ENCODE measurements at regions not wholly inside any gene's neighbourhood (a gene's known extent, or its start where the extent isn't known, plus 50 kb on each side); places are given as distances from the start of the nearest gene placed in this dataset.
A peak's percentile ranks its signal among the peaks of the same experiment; 100 is the strongest.

DNA sequence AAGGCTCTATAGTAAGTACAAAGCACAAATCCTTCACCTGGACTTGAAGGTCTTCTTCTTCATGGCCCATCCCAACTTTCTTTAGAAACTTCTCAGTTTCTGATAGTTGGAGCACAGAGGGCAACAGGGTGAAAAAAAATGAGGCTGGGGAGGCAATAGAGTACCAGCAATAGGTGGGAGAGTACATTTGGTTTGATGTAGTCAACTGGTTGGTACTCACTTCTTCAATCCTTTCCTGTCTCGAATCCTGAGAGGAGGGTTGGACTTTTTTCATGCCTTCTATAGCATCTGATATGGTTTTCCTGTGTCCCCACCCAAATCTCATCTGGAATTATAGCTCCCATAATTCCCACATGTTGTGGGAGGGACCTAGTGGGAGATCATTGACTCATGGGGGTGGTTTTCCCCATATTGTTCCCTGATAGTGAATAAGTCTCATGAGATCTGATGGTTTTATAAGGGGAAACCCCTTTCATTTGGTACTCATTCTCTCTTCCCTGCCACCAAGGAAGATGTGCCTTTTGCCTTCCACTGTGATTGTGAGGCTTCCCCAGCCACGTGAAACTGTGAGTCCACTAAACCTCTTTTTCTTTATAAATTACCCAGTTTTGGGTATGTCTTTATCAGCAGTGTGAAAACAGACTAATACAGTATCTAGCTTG, 75.9 kb upstream of the LCLAT1 start:
- Mint-ChIP-seq H3K27ac (peak overlapping the region; percentile 78), H3K27me3 (no peaks in the 10 kb centered on the region), H3K4me1 (ENCODE audit: low read depth) (peaks cover 53% of the 10 kb centered on the region), H3K9me3 (no peaks in the 10 kb centered on the region), H3K4me3 (no peak overlapping the region), H3K36me3 (ENCODE audit: low read depth) (no peaks in the 10 kb centered on the region)
- no peak for DNase-seq

- H3K36me3 Mint-ChIP-seq (ENCODE audit: low read depth) = no peaks in the 10 kb centered on the region
- peaks cover 46% of the 10 kb centered on the region for H3K4me1 Mint-ChIP-seq (ENCODE audit: low read depth)
- H3K27me3 Mint-ChIP-seq = no peaks in the 10 kb centered on the region
- no peaks in the 10 kb centered on the region for H3K9me3 Mint-ChIP-seq
- H3K4me3 Mint-ChIP-seq = no peak overlapping the region
- DNase-seq = no peak
- peak overlapping the region; percentile 78 for H3K27ac Mint-ChIP-seq
These were observed 75.2 kb upstream of the LCLAT1 start for GRCh38 chr2:30371772-30372373.

DNA sequence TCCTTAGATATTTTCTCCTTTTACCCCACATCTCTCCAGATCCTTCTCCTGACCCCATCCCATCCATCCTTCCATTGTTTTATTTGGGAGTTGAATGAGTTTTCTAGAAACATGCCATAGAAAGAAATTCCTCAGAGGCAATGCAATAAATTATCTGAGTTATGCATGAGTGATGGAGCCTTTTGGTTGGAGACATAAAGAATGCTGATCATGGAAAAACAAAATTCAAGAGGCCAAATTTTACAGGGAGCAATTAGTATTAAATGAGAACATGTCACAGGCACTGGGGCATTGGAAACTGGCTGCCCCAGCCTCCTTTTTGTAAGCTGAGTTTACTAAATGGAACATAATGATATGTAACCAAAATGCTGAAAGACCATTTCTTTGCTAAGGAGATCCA, 74.2 kb upstream of the LCLAT1 start:
- Mint-ChIP-seq H3K27ac (peak overlapping the region; percentile 78), H3K9me3 (no peaks in the 10 kb centered on the region), H3K4me1 (ENCODE audit: low read depth) (peaks cover 42% of the 10 kb centered on the region), H3K4me3 (no peak overlapping the region), H3K27me3 (no peaks in the 10 kb centered on the region), H3K36me3 (ENCODE audit: low read depth) (no peaks in the 10 kb centered on the region)
- DNase-seq = no peak

GRCh38 chr2:30373881-30374302, 73.2 kb upstream of the LCLAT1 start:
- H3K4me3 Mint-ChIP-seq = no peak overlapping the region
- H3K27ac Mint-ChIP-seq = peak overlapping the region; percentile 70
- peaks cover 42% of the 10 kb centered on the region for H3K4me1 Mint-ChIP-seq (ENCODE audit: low read depth)
- peak; percentile 47 for DNase-seq
- no peaks in the 10 kb centered on the region for H3K9me3 Mint-ChIP-seq
- H3K27me3 Mint-ChIP-seq = no peaks in the 10 kb centered on the region
- H3K36me3 Mint-ChIP-seq (ENCODE audit: low read depth) = no peaks in the 10 kb centered on the region

- peaks cover 42% of the 10 kb centered on the region for H3K4me1 Mint-ChIP-seq (ENCODE audit: low read depth)
- H3K9me3 Mint-ChIP-seq = no peaks in the 10 kb centered on the region
- H3K4me3 Mint-ChIP-seq = no peak overlapping the region
- no peaks in the 10 kb centered on the region for H3K36me3 Mint-ChIP-seq (ENCODE audit: low read depth)
- peak overlapping the region; percentile 28 for H3K27ac Mint-ChIP-seq
- no peak for DNase-seq
- H3K27me3 Mint-ChIP-seq = no peaks in the 10 kb centered on the region
These were observed 72.7 kb upstream of the LCLAT1 start for GRCh38 chr2:30374380-30374779.

DNA sequence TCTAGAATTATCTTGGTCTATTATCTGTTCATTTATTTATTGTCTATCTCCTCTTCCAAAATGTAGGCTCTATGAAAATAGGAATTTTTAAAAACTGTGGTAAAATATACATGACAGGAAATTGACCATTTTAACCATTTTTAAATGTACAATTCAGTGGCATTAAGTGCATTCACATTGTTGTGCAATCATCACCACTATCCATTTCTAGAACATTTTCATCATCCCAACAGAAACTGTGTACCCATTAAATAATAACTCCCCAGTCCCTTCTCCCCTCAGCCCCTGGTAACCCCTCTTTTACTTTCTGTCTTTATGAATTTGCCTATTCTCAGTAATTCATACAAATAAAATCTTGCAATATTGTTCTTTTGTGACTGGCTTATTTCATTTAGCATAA, 71.1 kb upstream of the LCLAT1 start:
- H3K4me1 Mint-ChIP-seq (ENCODE audit: low read depth) = peaks cover 37% of the 10 kb centered on the region
- no peak for DNase-seq
- no peaks in the 10 kb centered on the region for H3K36me3 Mint-ChIP-seq (ENCODE audit: low read depth)
- H3K27me3 Mint-ChIP-seq = no peaks in the 10 kb centered on the region
- no peak overlapping the region for H3K4me3 Mint-ChIP-seq
- H3K9me3 Mint-ChIP-seq = no peaks in the 10 kb centered on the region
- H3K27ac Mint-ChIP-seq = no peak overlapping the region

DNA sequence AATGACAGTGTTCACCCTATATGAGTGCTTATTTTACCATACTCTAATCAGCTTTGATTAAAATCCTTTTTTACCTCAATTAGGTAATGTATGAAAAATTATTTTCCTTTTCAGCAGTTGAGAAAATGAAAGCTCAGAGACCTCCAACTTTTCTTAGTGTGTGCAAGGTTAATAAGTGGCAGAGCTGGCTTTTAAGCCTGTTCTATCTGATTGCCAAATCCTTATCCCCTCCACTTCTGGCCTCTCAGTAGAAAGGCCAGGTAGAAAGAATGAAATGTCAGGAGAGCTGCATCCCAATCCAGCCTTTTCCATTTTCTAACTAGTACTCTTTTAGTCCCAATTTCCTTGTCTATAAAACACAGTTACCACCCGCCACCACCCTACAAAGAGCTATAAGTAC, 67.6 kb upstream of the LCLAT1 start:
- no peak overlapping the region for H3K27ac Mint-ChIP-seq
- H3K4me1 Mint-ChIP-seq (ENCODE audit: low read depth) = peaks cover 5% of the 10 kb centered on the region
- DNase-seq = no peak
- H3K9me3 Mint-ChIP-seq = no peaks in the 10 kb centered on the region
- no peaks in the 10 kb centered on the region for H3K27me3 Mint-ChIP-seq
- no peak overlapping the region for H3K4me3 Mint-ChIP-seq
- H3K36me3 Mint-ChIP-seq (ENCODE audit: low read depth) = no peaks in the 10 kb centered on the region

- H3K4me1 Mint-ChIP-seq (ENCODE audit: low read depth) = no peaks in the 10 kb centered on the region
- no peaks in the 10 kb centered on the region for H3K9me3 Mint-ChIP-seq
- H3K4me3 Mint-ChIP-seq = no peak overlapping the region
- H3K36me3 Mint-ChIP-seq (ENCODE audit: low read depth) = no peaks in the 10 kb centered on the region
- H3K27ac Mint-ChIP-seq = no peak overlapping the region
- no peak for DNase-seq
- H3K27me3 Mint-ChIP-seq = no peaks in the 10 kb centered on the region
These were observed 66.2 kb upstream of the LCLAT1 start for GRCh38 chr2:30380824-30381223.

GRCh38 chr2:30382162-30382783, 64.8 kb upstream of the LCLAT1 start:
- Mint-ChIP-seq H3K27me3 (no peaks in the 10 kb centered on the region), H3K4me3 (no peak overlapping the region), H3K4me1 (ENCODE audit: low read depth) (no peaks in the 10 kb centered on the region), H3K9me3 (no peaks in the 10 kb centered on the region), H3K27ac (no peak overlapping the region), H3K36me3 (ENCODE audit: low read depth) (no peaks in the 10 kb centered on the region)
- DNase-seq = no peak

GRCh38 chr2:30382995-30383394, 64.1 kb upstream of the LCLAT1 start:
- no peak overlapping the region for H3K27ac Mint-ChIP-seq
- no peaks in the 10 kb centered on the region for H3K36me3 Mint-ChIP-seq (ENCODE audit: low read depth)
- H3K4me3 Mint-ChIP-seq = no peak overlapping the region

GRCh38 chr2:30385327-30385726, 61.7 kb upstream of the LCLAT1 start:
- no peak for DNase-seq
- Mint-ChIP-seq H3K27me3 (no peaks in the 10 kb centered on the region), H3K9me3 (no peaks in the 10 kb centered on the region), H3K36me3 (ENCODE audit: low read depth) (no peaks in the 10 kb centered on the region), H3K4me1 (ENCODE audit: low read depth) (peaks cover 4% of the 10 kb centered on the region), H3K4me3 (no peak overlapping the region), H3K27ac (no peak overlapping the region)

More at GRCh38 chr2:30382995-30383394, 64.1 kb upstream of the LCLAT1 start:
- H3K27me3 Mint-ChIP-seq = no peaks in the 10 kb centered on the region
- DNase-seq = no peak
- no peaks in the 10 kb centered on the region for H3K4me1 Mint-ChIP-seq (ENCODE audit: low read depth)
- no peaks in the 10 kb centered on the region for H3K9me3 Mint-ChIP-seq

DNA sequence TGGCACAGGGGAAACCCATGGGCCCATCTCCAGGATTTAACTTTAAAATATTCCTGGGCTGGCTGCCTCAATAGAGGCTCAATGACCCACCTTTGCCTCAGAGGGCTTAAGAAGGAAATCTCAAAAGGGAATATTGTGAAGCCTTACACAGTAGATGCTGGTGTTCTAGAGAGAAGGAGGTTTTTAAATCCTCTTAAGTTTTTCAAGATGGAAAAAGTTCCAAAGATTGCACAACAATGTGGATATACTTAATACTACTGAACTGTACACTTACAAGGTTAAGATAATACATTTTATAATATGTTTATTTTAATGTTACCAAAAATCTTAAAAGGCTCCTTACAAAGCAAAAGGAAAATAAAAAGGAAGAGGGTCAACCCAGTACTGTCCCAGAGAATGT, 54.9 kb upstream of the LCLAT1 start:
- Mint-ChIP-seq H3K9me3 (no peaks in the 10 kb centered on the region), H3K27me3 (no peaks in the 10 kb centered on the region), H3K36me3 (ENCODE audit: low read depth) (no peaks in the 10 kb centered on the region), H3K4me3 (no peak overlapping the region), H3K27ac (no peak overlapping the region), H3K4me1 (ENCODE audit: low read depth) (peaks cover 4% of the 10 kb centered on the region)
- DNase-seq = no peak

GRCh38 chr2:30393510-30393909, 53.5 kb upstream of the LCLAT1 start:
- no peak for DNase-seq
- no peaks in the 10 kb centered on the region for H3K36me3 Mint-ChIP-seq (ENCODE audit: low read depth)
- H3K9me3 Mint-ChIP-seq = no peaks in the 10 kb centered on the region
- H3K27ac Mint-ChIP-seq = no peak overlapping the region
- H3K4me3 Mint-ChIP-seq = no peak overlapping the region
- peaks cover 5% of the 10 kb centered on the region for H3K4me1 Mint-ChIP-seq (ENCODE audit: low read depth)
- no peaks in the 10 kb centered on the region for H3K27me3 Mint-ChIP-seq

DNA sequence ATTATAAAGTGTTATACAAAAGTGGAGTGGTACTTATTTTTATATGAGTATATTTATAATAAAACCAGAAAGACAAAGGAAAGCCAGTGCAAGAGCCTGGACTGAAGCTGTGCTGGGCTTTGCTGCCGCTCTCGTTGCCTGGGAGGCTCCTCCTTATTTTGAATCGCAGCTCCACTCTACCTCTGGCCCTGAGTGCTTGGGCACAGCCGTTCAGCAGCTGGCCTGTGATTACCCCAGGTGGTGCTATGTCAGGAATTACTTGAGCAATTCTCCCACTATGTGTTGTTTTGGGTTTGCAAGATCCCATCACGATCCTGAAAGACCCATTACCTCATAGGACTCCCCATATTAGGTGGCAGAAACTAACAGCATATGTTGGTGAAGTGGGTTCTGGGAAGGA, 53.0 kb upstream of the LCLAT1 start:
- H3K27me3 Mint-ChIP-seq = no peaks in the 10 kb centered on the region
- no peak for DNase-seq
- H3K36me3 Mint-ChIP-seq (ENCODE audit: low read depth) = no peaks in the 10 kb centered on the region
- no peak overlapping the region for H3K27ac Mint-ChIP-seq
- H3K4me1 Mint-ChIP-seq (ENCODE audit: low read depth) = peaks cover 5% of the 10 kb centered on the region
- H3K4me3 Mint-ChIP-seq = no peak overlapping the region
- H3K9me3 Mint-ChIP-seq = no peaks in the 10 kb centered on the region

GRCh38 chr2:30396436-30397232, 50.4 kb upstream of the LCLAT1 start:
- Mint-ChIP-seq H3K4me1 (ENCODE audit: low read depth) (peaks cover 1% of the 10 kb centered on the region), H3K36me3 (ENCODE audit: low read depth) (no peaks in the 10 kb centered on the region), H3K9me3 (no peaks in the 10 kb centered on the region), H3K4me3 (no peak overlapping the region), H3K27me3 (no peaks in the 10 kb centered on the region), H3K27ac (no peak overlapping the region)
- DNase-seq = no peak

All from activated T-cell treated with anti-CD3 and anti-CD28 coated beads, Interleukin-2, amount 50 U/mL, for 24 hours (primary cell).